ENCODE measurements at regions not wholly inside any gene's neighbourhood (a gene's known extent, or its start where the extent isn't known, plus 50 kb on each side); places are given as distances from the start of the nearest gene placed in this dataset.

DNA sequence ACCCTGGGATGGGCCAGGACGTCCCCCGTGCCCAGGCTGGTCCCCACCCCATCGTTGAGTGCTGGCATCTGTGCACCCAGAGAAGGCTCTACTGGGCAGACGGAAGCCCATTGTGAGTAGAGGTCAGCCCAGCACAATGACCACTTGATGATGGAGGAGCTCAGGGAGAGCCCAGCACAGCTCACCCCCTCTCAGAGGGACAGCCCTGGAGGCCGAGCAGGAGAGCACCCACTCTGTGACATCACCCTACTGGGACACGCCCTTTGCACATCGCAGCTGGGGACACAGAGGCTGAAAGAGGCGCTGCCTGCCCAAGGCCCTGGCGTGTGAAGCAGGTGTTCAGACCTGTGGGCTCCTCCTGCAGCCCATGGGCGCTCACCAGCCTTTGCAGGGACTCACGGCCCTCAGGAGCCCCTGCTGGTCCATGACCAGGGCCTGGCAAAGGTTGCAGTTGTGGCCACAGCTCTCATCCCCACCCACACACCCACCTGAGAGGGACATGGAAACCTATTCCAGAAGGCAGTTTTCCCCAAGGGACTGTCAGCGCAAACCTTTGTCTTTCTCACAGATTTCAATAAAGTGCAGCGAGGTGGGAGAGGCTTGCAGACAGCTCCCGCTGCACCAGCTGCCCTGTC, 67.2 kb upstream of the PPP2R2D start:
- no peak for DNase-seq (ENCODE audit: low spot score)

DNA sequence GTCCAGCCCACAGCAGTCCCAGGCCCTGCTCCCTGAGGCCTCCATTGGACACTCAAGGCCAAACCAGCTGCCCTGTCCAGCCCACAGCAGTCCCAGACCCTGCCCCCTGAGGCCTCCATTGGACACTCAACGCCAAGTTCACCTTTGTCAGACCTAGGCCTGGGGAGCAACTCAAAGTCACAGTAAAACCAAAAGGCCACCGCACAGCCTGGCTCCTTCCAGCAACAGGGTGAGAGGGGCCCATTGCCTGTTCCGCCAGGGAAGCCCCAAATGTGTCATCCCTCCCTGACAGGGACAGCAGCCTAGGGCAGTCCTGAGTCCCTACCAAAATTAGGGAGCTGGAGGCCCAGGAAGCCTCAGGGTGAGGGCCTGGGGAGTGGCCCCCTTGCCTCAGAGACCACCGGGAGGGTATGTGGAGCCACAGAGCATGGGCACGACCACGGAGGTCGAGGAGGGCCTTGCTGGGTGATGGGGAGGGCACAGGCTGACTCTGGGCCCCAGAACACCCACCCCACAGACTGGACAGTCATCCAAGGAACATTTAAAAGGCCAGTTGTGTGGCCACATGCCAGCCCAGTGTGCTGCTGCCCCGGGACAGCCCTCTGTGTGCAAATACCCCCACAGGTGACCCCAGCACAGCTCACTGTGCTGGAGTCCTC, 66.5 kb upstream of the PPP2R2D start:
- DNase-seq (ENCODE audit: low spot score) = no peak

DNA sequence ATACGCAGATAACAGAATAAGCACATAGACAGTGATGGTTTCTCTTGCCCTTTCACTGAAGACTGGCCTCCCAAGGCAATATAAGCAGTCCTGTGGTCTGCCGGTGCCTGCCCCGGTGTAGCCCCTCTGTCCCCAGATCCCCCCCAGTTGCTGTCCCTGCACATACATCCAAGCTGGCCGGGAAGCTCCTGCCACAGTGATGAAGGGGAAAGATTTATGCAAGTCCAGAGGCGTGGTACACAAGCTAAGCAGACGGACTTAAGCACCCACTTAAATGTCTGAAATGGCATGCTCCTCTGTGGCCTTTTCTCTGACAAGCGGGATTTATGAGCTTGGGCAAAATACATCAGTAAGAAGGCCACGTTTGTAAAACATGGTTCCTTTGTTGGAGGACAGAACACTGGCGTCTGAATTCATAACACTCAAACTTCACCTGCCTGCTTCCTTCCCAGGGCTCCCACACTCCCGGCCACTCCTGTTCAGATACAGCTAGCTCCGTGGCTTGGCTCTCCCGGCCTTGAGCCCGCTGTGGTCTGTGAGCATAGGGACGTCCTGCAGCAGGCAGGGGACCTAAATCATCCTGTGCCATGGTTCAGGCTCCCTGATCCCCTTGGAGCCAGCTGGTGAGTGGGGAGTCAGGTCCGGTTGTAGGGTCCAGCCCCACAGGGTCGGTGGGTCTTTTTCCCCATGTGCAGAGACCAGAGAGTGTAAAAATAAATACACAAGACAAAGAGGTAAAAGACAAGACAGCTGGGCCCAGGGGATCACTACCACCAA, 61.7 kb upstream of the PPP2R2D start:
- DNase-seq (ENCODE audit: low spot score) = no peak

DNA sequence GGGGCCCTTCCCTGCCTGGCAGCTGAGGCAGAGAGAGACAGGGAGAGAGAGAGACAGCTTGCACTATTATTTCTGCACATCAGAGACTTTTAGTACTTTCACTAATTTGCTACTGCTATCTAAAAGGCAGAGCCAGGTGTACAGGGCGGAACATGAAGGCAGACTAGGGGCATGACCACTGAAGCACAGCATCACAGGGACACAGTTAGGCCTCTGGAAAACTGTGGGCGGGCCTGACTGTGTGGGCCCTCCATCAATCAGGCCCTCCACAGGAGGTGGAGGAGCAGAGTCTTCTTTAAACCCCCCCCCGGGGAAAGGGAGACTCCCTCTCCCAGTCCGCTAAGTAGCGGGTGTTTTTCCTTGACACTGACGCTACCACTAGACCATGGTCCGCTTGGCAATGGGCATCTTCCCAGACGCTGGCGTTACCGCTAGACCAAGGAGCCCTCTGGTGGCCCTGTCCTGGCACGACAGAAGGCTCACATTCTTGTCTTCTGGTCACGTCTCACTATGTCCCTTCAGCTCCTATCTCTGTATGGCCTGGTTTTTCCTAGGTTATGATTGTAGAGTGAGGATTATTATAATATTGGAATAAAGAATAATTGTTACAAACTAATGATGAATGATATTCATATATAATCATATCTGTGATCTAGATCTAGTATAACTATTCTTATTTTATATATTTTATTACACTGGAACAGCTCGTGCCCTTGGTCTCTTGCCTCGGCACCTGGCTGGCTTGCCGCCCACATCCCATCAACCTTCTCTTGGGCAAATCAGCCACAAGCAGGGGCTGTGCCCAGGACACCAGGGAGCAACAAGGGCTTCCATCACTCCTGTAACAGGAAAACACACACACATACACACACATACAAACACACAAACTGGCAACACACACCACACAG, 60.7 kb upstream of the PPP2R2D start:
- DNase-seq (ENCODE audit: low spot score) = peak; percentile 33

DNA sequence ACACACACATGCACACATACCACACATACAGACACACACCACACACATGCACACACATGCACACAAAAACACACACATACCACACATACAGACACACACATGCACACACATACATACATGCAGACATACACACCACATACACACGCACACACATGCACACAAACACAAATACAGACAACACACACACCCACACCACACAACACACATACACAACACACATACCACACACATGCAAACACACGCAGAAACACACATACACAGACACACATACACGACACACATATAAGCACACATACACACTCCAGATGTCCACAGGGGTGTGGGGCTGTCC, 60.1 kb upstream of the PPP2R2D start:
- DNase-seq (ENCODE audit: low spot score) = no peak

DNA sequence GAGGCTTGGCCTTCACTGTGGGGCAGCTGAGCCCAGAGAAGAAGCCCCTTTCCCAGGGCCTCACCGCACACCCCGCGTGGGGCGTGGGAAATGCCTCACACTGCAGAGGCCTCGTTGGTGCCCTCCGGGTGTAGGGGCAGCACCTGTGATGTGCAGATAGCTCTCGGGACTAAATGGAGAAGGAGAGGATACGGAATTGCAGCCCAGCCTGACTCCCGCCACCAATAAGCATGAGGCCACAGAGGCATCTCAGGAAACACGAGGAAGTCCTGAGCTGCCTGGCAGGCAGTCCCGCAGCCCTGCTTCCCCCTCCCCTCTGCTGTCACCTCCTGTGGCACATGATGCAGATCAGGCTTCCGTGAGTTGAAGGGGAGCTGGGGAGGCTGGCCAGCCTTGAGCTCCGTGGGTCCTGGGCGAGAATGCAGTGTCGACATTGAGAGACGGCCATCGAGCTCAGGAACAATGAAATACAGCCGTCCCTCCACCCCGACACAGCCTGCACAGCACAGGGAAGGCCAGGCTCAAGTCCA, 59.6 kb upstream of the PPP2R2D start:
- no peak for DNase-seq (ENCODE audit: low spot score)

DNA sequence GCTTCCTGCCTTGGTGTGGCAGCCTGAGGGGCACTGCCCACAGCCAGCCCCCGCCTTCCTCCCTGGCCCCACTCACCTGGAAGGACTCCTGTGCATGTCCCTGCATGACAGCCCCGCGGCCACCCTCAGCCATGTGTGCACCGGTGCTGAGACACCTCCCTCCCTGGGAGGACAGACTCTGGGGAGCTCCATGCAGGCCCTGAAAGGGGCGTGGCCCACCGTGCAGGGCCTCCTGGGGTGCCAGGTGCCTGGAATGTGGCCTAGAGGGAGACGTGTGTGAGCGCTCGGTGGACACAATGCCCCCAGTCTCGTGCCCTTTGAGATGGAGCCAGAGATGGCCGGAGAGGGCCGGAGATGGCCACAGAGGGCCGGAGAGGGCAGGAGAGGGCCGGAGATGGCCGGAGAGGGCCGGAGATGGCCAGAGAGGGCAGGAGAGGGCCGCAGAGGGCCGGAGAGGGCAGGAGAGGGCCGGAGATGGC, 59.1 kb upstream of the PPP2R2D start:
- DNase-seq (ENCODE audit: low spot score) = no peak

DNA sequence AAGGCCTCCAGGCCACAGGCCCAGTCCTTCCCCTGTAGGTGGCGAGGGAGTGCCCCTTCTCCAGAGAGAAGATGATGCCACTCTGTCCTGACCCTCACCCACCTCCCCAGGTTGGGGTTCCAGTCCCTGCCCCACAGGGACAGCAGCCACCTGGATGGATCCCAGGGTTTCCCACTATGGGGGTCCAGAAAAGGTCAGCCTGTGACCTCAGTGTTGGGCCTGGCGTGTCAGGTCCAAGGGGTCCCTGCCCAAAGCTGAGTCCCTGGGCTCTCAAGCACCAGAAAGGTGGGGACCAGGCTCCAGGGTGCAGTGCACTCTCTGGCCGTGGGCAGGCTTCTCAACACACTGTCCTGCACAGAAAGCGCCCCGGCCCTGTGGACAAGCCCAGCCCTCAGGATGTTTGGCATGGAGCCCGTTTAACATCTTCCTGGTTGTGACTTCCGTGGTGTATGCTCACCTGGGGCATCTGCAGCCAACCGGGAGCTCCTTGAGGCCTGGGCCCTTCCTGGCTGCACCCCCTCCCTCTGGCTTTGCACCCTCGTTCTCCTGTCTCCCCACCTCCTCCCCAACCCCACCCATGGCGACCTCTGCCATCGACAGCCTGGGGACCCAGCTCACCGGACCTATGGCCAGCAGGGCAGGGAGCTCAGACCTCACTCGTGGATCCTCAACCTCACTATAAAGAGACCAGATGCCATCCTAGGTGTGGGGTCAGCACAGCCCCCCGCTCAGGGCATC, 58.3 kb upstream of the PPP2R2D start:
- DNase-seq (ENCODE audit: low spot score) = no peak

DNA sequence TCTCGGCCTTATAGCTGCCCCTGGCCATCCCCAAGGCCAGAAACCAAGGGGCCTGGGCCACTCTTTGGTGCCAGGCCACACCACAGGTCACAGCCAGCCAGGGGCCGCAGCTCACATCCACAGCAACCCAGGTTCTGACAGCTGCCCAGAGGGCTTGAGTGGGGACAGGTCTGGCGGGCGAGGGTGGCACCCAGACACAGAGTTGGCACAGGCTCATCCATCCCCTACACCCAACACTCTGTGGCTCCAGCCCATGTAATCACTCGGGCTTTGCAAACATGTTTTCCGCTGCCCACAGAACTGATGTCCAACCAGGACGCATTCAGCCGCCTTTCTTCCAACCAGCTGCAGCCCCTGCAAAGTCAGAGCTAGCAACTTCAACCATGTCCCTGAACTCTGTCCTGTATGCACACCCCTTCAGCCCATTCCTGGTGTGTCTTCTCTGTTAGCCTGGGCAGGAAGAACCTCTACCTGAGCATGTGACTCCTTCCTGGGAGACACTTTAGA, 57.7 kb upstream of the PPP2R2D start:
- DNase-seq (ENCODE audit: low spot score) = no peak

DNA sequence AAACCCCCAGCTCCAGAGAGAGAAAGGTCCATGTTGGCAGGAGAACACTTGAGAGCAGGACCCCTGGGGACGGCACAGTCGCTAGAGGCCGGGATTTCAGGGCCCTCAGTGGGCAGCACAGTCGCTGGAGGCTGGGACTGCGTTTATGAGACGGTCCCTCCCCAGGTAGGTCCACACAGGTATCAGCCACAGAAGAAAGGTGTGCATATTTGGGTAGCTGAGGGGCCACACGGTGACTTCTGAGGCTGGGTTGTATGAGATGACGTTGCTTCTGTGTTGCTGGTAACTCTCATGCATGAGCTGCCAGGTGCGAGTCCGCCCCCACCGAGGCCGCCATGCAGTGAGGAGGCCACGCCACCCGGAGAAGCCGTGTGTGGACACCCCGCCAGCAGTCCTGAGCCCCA, 56.9 kb upstream of the PPP2R2D start:
- DNase-seq (ENCODE audit: low spot score) = no peak

DNA sequence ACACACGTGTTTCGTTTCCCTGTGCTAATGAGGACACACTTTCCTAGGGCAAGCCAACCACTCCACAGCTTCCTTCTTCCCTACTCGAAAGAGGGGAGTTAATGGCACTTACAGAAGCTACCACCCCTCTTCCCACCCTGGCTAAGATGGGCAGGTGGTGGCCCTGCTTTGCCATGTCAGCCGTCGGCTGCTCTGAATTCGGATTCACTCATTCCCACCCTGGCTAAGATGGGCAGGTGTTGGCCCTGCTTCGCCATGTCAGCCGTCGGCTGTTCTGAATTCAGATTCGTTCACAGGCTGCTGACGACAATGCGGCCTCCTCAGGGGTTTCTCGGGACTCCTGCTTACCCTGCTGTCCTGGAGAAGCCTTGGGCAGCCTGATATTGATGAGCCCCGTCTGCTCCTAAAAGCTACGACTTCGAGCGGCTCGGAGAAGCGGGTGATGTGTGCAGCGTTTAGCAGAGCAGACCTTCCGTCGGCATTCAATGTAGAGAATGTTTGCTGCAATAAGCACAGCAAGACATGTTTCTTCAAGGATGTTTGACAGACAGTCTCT, 56.2 kb upstream of the PPP2R2D start:
- no peak for DNase-seq (ENCODE audit: low spot score)

DNA sequence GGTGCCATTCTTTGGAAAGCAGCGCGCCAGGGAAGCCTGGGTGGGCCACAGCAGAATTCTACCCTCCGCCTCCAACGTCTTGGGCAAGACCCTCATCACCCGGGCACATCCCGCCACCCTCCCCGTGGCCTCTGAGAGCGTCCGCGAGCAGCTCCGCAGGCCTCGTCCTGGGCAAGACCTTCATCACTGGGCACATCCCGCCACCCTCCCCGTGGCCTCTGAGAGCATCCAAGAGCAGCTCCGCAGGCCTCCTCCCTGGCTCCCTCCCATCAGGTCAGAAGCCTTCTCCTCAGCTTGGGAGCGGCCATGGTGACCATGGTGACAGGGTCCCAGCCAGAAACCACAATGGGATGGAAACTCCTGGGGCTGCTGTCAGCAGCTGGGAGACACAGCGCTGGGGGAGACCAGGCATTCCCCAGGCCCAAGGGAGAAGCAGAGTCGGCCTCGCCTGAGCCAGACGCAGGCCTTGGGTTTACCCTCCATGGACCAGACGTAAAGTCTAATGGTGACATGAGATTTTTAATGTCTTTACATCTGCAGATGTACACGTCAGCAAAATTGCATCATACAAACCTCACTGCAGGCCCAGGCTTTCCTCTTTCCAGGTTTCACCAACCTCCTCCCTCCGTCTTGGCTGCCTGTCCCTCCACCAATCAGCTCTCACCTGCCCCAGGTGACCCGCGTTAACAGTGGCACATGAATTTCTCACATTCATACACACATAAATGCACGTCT, 55.1 kb upstream of the PPP2R2D start:
- no peak for DNase-seq (ENCODE audit: low spot score)

DNA sequence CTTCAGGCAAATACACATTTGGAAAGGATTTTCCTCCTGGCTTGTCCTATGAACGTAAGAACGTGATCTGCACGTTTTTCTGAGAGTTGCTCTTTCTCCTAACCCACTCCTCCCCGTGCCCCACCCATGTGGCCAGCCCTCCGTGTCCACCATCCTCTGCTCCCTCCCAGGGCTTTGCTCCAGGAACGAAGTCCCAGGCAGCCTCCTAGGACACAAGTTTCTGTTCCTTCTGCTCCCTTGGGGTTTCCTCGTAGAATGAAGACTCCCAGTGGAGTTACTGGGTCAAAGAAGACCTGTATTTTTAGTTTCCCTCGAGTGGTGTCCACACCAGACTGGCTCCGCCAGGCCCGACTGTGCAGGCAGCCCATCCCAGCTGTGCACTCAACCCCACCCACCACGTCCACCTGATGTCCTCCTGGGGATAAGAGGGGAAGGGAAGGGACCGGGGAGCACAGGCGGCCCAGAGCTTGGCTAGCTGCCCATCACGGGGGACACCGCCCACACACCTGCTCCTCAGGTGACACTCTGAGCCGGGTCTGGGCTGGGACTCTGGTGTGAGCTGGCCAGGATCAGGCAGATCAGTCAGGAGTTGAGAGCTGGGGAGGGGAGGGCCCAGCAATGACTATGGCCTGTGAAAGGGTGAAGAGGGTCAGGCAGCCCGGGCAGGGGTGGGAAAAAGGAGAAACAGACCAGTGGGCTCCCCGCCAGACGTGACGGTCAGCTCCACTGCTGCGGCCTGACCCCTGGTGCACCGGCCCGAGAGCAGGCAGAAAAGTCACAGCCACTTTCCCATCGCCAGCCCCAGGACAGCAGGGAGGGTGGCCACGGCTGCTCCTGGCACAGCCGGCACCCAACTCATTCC, 54.3 kb upstream of the PPP2R2D start:
- no peak for DNase-seq (ENCODE audit: low spot score)

DNA sequence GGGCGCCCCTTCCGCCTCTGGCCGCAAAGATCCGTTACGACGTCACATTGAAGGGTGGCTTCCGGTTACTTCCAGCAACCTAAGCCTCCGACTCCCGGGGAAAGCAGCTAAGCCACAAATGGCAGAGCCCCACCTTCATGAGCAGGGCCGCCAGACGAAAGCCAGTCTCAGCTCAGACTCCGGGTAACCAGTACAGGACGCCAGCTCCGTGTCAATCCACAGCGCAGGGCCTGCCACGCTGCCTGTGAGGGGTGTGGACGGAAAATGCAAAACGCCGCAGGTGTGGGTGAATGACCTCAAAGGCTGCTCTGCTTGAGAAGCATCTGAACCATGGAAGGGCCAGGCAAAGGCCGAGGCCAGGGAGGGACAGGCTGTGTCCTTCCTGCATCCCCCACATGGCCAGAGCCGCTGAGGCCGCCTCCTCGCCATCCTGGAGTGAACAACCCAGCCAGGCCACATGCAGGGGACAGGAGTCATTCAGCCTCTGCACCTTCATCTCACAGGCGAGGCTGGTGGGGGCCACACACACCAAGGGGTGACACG, 53.5 kb upstream of the PPP2R2D start:
- DNase-seq (ENCODE audit: low spot score) = no peak

DNA sequence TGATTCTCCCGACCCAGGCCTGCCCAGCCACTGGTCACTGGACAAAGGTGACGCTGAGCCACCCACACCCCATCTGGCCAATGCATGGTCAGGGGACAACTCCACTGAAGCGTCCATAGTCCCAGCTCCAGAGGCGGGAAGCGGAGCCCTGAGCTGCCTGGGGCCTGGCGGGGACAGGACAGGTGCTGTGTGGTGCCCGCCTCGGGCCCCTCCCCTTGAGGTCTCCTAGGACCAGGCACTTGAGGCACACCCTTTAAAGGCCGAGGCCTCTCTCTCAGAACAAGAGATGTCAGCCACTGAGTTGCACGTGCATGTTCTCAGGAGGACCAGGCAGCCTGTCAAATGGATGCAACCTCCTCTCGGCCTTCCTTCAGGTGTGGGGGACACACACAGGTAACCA, 52.5 kb upstream of the PPP2R2D start:
- DNase-seq (ENCODE audit: low spot score) = no peak

DNA sequence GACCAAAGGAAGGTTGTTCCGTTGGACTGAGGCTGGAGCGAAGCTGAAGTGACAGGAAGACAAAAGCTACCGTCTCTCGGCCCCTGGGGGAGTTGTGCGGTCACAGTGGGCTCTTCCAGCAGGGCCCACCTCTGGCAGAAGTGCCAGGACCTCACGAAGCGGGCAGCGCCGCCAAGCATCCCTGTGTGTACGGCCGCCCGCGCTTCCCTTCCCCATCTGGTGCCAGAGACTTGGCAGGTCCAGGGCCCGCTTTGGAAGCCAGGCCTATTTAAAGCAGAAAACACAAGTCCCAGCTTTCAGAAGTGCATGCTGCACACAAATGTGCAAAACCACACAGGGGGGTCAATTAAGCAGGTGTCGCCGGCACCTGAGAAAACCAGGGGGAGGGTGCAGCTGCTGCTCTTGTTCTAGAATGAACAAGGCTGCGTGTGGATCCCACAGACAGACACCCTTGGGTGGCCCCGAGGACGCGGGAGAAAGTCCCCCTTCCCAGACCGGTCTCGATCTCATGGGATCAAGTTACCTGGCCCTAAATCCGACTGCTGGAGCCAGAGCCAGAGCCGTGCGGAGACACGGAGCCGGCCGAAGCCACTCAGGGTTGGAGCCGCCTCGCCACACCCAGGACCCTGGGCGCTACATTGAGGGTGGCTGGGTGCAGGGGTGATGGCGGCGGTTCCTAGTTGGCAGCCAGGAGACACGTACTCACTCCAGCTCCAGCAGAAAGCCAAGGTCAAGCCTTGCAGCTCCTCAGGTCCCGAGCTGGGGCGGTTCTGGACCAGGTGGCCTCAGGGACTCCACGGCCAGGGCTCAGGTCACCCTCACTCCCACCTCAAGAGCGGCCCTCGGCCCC, 51.8 kb upstream of the PPP2R2D start:
- DNase-seq (ENCODE audit: low spot score) = no peak

DNA sequence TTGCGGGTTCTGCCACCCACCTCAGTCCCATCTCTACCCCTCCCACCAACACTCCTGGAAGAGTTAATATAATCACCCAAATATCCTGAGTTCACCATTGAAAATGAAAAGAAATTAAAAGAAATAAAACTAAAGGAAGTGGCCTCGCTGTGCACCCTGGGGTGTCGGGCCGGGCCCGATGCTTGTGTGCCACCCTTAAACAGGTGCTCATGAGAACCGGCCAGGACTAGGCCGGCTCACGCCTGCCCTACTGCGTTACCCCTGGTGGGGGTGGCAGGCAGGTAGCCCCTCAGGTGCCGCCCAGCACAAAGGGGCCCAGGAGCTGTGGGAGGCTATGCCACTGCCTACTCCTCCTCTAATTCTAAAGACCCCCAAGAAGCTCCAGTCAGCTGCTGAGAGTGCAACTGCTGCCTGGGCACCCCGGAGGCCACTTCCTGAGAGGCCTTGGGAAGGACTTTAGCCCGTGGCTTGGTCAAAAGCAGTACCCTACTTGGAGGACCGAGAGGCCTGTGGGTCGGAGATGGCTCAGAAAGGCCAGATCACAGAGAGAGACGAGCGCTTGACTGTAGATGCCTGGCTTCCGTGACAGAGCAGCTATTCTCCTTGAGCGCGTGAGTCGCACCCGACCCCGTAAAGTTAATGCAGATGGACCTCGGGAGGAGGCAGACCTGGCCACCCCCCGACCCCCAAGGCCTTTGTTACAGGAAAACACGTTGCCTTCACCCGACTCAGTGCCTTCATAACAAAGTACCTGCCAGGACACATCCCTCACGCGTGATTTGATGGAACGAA, 51.0 kb upstream of the PPP2R2D start:
- no peak for DNase-seq (ENCODE audit: low spot score)

Measured in kidney tubule cell (primary cell).